Putamen (tissue), 1 donor: ENCODE measurements at regions not wholly inside any gene's neighbourhood (a gene's known extent, or its start where the extent isn't known, plus 50 kb on each side); places are given as distances from the start of the nearest gene placed in this dataset.

ENCODE experiments used
- DNase-seq: peaks from one replicate; pipeline ENCODE4 v3.0.0-alpha.2; 2016; ENCODE audit warnings: low spot score

DNA sequence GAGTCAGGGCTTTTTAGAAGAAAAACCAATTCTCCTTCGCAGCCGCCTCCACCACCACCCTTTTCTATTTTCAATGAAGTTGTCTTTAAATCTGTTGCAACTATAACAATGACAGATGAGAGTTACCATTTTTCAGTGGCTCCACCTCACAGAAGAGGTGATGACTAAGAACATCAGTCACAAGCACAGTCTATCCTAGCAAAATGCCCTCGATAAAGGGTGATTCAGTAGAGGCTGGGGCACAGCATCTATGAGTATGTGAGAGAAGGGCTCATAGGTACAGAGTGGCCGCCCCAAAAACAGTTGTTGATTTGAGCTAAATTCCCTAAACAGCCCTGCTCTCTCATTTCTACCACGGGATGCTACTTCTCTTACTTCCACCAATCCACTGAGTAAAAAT lies 310.8 kb upstream of the MGAT5 start:
- no peak for DNase-seq

GRCh38 chr2:133945089-133945488 lies 308.8 kb upstream of the MGAT5 start:
- DNase-seq: no peak

DNA sequence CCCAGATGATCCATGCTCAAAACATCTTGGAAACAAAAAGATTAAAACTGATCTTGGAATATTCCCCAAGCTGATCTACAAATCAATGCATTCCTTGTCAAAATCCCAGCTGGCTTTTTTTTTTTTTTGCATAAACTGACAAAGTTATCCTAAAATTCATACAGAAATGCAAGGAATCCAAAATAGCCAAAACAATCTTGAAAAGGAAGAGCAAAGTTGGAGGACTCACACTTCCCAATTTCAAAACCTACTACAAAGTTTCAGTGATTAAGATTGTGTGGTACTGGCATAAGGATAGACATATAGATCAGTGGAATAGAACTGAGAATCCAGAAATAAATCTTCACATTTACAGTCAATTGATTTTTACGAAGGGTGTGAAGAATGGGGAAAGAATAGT lies 306.8 kb upstream of the MGAT5 start:
- no peak for DNase-seq

DNA sequence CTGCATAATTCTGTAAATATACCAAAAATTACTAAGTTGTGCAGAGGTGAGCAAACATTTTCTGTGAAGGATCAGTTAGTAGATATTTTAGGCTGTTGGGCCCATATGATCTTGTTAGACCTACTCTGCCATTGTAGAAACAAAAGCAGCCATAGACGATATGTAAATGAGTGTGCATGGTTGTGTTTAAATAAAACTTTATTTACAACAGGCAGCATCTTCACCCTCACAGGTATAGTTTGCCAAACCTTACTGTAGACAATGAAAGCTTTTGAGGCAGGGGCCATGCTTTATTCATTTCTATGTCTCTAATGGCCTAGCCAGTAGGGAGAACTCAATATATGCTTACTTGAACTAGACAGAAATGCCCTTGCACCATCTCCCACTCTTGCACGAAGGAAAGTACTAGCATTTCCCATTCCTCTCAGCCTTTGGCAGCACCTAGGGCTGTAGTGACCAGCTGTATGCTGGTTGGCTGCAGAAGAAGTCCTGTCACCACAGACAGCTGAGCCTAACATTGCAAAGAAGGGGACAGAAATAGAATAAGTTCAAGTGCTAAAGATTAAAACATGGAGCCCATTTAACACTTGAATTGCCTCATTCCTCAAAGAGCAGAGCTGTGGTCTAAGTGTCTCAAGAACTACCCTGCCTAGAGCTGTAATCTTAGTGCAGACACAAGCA lies 305.1 kb upstream of the MGAT5 start:
- no peak for DNase-seq

- no peak for DNase-seq
Measured at GRCh38 chr2:133949595-133949994, 304.3 kb upstream of the MGAT5 start.

DNA sequence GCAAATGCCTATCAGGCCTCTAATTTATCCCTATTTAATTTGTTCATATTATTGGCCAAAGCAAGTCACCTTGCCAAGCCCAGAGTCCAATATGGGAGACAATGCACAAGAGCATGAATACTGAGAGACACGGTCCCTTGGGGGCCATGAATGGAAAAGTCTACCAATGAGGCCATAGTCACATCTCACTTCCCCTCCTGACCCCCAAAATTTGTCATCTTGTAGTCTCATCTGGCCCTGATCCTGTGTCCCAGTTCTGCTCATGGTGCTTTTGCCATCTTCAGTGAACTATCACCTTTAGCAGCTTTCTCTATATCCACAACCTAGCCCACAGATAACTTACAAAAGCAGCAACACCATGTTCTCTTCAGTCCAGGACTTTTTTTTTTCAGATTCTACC lies 302.7 kb upstream of the MGAT5 start:
- no peak for DNase-seq

GRCh38 chr2:133952420-133952819 lies 301.5 kb upstream of the MGAT5 start:
- no peak for DNase-seq

GRCh38 chr2:133952896-133953295 lies 301.0 kb upstream of the MGAT5 start:
- no peak for DNase-seq

GRCh38 chr2:133953524-133953923 lies 300.3 kb upstream of the MGAT5 start:
- DNase-seq: no peak

GRCh38 chr2:133954636-133955035 lies 299.2 kb upstream of the MGAT5 start:
- no peak for DNase-seq

- no peak for DNase-seq
Measured at GRCh38 chr2:133955169-133955568, 298.7 kb upstream of the MGAT5 start.

DNA sequence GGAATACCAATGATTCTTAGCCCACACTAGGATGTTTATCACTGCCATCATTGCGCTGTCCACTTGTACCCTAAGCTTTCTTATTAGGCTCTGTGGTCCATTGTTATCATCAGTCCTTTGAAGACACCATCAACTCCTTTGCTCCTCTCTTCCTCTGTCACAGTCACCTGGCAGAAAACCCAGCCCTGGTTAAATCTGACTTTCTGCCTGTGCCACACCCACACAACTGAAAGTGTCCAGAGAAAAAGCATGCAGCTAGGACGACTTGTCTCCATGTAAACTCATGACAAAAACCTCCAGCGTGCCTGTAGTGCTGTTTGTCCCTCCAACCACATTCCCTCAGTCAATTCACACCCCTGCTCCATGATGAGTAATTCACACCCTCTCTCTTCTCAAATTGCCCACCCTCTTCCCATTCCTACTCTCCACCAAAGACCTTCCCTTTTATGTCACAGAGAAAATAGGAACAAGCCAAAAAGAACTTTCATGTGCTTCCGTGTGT lies 297.4 kb upstream of the MGAT5 start:
- DNase-seq: no peak

DNA sequence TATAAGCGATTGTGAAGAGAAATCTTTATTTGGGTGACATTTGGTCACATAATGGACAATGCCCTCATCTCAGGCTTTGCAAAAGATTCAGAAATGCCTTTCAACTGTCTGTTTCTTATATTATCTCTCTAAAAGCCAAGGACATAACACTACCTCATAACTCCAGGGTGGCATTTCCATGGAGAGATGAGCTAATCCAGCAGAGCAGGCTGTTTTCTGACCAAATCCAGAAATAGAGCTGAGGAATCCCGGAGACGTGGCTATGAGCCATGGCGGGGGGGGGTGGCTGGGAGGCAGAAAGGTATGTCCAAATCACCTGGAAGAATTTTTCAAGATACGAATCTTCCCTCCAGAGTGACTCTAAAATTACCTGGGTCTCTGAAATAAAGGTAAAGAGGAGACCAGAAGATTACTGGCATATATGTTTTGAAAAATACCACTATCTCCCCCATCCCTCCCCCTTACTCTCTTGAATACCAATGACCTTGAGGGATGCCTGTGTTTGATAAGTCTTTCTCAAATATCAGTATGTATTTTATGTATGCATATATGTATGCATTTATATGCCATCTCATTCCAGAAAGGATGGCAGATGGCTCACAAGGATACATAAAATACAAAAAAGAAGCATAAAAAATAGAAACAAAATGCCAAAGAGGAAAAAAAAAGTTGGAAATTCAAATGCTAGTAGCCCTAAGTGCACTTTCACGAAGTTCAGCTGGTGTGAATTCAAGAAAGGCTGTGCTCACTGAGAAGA lies 296.0 kb upstream of the MGAT5 start:
- DNase-seq: no peak

DNA sequence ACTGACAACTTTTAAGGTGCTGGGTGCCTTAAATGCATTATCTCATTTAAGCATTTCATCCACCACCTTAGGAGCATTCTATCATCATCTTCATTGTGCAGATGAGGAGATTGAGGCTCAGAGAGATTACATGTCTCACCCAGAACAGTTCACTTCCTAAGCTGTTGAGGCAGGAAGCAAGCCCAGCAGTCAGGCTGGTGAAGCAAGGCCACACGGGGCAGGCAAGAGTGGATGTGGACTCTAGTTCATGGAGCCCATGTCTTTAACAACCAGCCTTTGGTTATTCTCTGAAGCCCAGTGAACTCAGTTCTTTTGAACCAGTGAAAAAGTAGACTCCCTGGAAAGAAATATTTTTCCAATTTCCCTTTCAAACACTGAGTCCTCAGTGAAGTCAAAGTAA lies 294.8 kb upstream of the MGAT5 start:
- no peak for DNase-seq

GRCh38 chr2:133966720-133967304 lies 287.1 kb upstream of the MGAT5 start:
- DNase-seq: no peak

GRCh38 chr2:133967326-133967725 lies 286.5 kb upstream of the MGAT5 start:
- no peak for DNase-seq

DNA sequence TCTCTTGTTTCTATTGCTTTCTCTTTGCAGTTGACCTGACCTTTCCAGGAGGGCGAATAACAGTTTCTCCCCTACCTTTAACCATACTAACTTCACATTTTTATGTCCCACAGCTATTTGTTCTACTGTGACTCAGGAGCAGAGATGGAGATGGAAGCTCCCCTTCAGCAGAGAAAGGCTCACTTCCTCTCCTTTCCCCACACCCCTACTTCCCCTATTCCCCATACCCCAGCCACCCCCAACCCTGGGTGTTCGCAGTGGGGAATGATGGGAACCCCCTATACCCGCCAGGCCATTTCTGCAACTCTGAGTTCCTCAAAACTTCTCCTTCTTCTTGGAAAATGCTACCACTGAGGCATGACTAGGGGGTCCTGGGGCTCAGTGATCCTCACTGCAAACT lies 285.4 kb upstream of the MGAT5 start:
- peak; percentile 25 for DNase-seq

DNA sequence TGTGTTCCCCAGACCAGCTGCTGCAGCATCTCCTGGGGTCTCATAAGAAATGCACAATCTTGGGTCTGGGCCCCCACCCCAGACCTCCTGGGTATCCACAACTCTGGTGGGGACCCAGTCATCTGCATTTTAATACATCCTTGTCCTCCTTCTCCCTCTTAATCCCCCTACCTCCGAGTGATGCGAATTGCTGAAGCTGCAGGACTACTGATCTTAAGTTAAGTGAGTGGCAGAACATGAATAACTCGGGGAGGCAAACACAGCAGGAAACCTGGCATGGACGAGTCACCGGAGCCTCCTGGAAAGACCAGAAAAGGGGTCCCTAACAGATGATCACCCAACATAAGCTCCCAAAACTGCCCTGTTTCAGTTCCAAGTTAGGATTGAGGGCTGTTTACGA lies 283.2 kb upstream of the MGAT5 start:
- no peak for DNase-seq

GRCh38 chr2:133972297-133972696 lies 281.6 kb upstream of the MGAT5 start:
- DNase-seq: no peak

DNA sequence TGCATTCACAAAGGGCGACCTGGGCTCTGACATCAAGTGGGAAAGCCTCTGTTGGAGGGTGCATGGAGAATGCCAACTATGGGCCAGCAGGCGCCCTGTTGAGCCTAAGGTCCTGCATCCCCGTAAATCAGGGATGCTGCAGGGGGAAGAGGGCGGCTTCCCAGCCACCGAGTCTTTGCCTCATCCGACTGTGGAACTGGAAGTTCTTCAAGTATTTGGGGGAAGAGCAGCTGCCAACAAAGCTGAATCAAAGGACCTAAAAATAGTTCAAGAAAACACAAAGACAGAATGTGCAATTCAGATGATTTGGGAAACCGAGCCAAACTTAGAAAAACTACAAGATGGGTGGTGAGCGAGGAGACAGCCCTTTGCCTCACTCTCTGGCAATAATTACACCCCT lies 281.1 kb upstream of the MGAT5 start:
- peak; percentile 8 for DNase-seq

DNA sequence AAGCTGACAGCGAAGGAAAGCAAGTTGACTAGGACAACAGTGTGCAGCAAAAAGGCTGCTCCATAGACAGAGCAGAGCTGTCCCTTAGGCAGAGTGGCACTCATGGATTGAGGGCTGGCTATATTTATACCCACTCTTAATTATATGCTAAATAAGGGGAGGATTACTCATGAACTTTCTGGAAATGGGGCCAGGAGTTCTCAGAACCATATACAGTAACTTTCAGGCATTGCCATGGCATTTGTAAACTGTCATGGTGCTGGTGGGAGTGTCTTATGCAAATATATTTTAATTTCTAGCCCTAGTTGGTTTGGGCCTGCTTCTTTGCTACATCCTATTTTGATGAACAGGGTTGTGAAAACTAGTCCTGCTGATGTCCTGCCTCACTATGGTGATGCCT lies 279.5 kb upstream of the MGAT5 start:
- DNase-seq: no peak

DNA sequence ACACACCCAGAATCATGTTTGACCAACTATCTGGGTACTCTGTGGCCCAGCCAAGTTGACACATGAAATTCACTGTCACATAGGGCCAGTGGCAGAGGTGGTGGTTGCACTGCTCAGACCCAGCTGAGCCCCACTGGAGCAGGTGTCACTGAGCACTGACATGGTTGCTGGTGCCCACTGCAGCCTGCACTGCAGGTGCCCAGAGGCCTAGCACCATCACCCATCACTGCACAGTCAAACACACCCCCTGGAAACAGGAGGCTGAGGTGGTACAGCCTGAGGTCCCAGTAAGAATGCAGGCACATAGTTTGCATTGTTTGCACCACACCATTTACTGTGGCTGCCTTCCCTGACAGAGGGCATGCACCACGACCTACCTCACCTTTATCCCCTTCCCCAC lies 278.7 kb upstream of the MGAT5 start:
- DNase-seq: no peak

- DNase-seq: no peak
Measured at GRCh38 chr2:133975676-133976428, 278.0 kb upstream of the MGAT5 start.
